ENCODE measurements at regions not wholly inside any gene's neighbourhood (a gene's known extent, or its start where the extent isn't known, plus 50 kb on each side); places are given as distances from the start of the nearest gene placed in this dataset.

- TF ChIP-seq SIN3A (IDR thresholded peaks at IDR 0.05; ENCODE audit: borderline replicate concordance, insufficient read depth, low read length) (no peak), POLR2AphosphoS5 (IDR thresholded peaks at IDR 0.05; ENCODE audit: low read depth, low read length) (no peak), TAF1 (IDR thresholded peaks at IDR 0.05; ENCODE audit: borderline replicate concordance, insufficient read depth, low read length) (no peak)
- TF ChIP-seq, protein P1, sequence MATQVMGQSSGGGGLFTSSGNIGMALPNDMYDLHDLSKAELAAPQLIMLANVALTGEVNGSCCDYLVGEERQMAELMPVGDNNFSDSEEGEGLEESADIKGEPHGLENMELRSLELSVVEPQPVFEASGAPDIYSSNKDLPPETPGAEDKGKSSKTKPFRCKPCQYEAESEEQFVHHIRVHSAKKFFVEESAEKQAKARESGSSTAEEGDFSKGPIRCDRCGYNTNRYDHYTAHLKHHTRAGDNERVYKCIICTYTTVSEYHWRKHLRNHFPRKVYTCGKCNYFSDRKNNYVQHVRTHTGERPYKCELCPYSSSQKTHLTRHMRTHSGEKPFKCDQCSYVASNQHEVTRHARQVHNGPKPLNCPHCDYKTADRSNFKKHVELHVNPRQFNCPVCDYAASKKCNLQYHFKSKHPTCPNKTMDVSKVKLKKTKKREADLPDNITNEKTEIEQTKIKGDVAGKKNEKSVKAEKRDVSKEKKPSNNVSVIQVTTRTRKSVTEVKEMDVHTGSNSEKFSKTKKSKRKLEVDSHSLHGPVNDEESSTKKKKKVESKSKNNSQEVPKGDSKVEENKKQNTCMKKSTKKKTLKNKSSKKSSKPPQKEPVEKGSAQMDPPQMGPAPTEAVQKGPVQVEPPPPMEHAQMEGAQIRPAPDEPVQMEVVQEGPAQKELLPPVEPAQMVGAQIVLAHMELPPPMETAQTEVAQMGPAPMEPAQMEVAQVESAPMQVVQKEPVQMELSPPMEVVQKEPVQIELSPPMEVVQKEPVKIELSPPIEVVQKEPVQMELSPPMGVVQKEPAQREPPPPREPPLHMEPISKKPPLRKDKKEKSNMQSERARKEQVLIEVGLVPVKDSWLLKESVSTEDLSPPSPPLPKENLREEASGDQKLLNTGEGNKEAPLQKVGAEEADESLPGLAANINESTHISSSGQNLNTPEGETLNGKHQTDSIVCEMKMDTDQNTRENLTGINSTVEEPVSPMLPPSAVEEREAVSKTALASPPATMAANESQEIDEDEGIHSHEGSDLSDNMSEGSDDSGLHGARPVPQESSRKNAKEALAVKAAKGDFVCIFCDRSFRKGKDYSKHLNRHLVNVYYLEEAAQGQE (IDR thresholded peaks at IDR 0.05; ENCODE audit: insufficient read depth in 1 of 2, low read depth in 2 of 2, low read length in 2 of 2), result no peak
Measured at GRCh38 chrY:15355321-15355720, 831.0 kb downstream of the NLGN4Y start.

Measured in PFSK-1 (cell line).